ENCODE measurements at regions not wholly inside any gene's neighbourhood (a gene's known extent, or its start where the extent isn't known, plus 50 kb on each side); places are given as distances from the start of the nearest gene placed in this dataset.

- TF ChIP-seq CTCF (IDR thresholded peaks at IDR 0.05) (no peak), EP300 (IDR thresholded peaks at IDR 0.05) (no peak), POLR2A (IDR thresholded peaks at IDR 0.05) (no peak)
Observed at GRCh38 chr2:240343548-240343947, 91.9 kb upstream of the GPC1 start.

Data from suprapubic skin (tissue), 3 donors.